ENCODE measurements at regions not wholly inside any gene's neighbourhood (a gene's known extent, or its start where the extent isn't known, plus 50 kb on each side); places are given as distances from the start of the nearest gene placed in this dataset.

GRCh38 chr5:133741818-133742355, 129.5 kb upstream of the FSTL4 start:
- TF ChIP-seq BCL3 (IDR thresholded peaks at IDR 0.05; ENCODE audit: borderline replicate concordance, insufficient read depth, low read depth, low read length, poor library complexity, severe bottlenecking) (no peak), PAX8 (IDR thresholded peaks at IDR 0.05) (no peak), MAX (IDR thresholded peaks at IDR 0.05; ENCODE audit: low read depth, low read length) (no peak), CUX1 (IDR thresholded peaks at IDR 0.05; ENCODE audit: insufficient replicate concordance, low read depth, low read length) (no peak), CTCF (IDR thresholded peaks at IDR 0.05 in 2 of 3, conservative IDR thresholded peaks at IDR 0.05 in 1 of 3; ENCODE audit: control insufficient read depth in 2 of 3, extremely low read depth in 1 of 3, insufficient read depth in 1 of 3, low read depth in 3 of 3, low read length in 3 of 3) (no peak), SIN3A (IDR thresholded peaks at IDR 0.05; ENCODE audit: low read depth, low read length) (no peak), SRF (IDR thresholded peaks at IDR 0.05; ENCODE audit: low read depth in 2 of 2, low read length in 2 of 2) (no peak), EGR1 (IDR thresholded peaks at IDR 0.05; ENCODE audit: borderline replicate concordance in 1 of 2, low read depth in 2 of 2, low read length in 2 of 2) (no peak), ZNF274 (IDR thresholded peaks at IDR 0.05; ENCODE audit: insufficient read depth, insufficient read length) (no peak), CEBPB (IDR thresholded peaks at IDR 0.05; ENCODE audit: borderline replicate concordance in 1 of 2, low read depth in 2 of 2, low read length in 2 of 2) (no peak), SMC3 (IDR thresholded peaks at IDR 0.05; ENCODE audit: borderline replicate concordance, low read length) (no peak), CBX5 (IDR thresholded peaks at IDR 0.05; ENCODE audit: low read depth) (no peak), MEF2A (IDR thresholded peaks at IDR 0.05; ENCODE audit: insufficient read depth, low read depth, low read length) (no peak)
